GM18520 (cell line): ENCODE measurements at regions not wholly inside any gene's neighbourhood (a gene's known extent, or its start where the extent isn't known, plus 50 kb on each side); places are given as distances from the start of the nearest gene placed in this dataset.

Source experiments
- ATAC-seq: cut with Tn5 transposase; IDR thresholded peaks from one replicate; pipeline ENCODE4 v1.9.1; 2021; ENCODE audit not compliant: unreplicated experiment

DNA sequence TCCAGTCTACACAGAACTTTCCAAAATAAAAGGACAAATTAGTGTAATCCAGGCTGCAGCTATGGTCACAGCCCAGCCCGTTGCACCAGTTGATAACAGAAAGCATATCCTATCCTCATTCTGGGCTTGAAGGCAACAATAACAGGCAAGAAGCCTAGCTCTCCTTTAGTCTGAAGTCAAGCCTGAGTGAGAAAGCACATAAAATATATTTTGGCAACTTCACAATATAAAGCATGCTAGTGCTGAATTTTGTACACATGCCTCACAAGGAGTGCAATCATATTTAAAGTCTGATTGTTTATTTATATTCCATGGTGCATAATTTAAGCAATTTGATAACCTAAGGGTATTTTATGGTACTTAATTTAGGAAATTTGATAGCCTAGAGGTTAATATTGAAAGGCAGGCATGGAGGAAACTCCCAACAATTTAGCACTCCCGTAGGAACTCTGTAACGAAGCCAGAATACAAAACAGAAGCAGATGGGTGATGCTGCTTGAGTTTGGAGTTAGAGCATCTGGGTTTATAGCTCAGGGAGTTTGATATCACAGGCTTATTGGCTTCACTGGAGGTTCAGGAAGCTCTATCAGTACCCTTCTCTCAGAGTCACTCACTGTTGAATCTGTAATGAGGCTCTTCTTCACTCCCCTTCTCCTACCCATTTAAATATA is 1199.1 kb upstream of the GYPC start:
- ATAC-seq = no peak

DNA sequence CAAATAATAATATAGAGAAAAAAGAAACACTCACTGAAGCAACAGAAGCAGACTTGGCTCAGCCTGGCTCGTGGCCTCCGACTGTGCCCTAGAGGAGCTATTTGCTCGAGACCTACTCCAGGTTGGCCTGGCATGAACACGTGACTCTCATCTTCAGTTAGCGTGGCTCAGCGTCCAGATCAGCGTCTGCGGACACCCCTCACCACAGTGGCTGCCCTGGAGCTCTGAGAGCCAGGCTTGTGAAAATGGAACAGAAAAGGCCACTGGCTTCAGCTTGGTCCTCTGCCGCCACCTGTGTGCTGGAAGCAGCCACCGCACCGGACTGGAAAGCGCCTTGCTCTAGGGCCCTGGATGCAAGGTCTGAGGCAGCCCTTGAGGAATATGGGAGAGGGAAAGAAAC is 1184.0 kb upstream of the GYPC start:
- ATAC-seq = peak; percentile 75

GRCh38 chr2:125479143-125479636 is 1176.8 kb upstream of the GYPC start:
- no peak for ATAC-seq

DNA sequence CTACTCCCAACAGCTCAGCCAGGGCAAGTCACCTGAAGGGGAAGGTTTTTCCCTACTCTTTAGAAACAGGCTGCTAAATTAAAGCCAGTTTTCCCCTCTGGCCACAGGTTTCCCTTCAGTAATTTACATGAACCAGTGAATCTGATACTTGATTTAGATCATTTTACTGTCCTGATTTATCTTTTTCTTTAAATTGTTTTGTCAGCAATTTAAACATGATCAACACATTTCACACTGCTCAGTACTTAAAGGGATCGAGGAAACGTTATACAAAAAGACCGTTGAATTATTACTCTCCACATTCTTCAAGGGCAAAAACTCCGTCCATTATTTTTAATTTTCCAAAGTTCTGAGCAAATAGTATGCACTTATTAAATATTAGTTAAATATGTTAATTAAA is 1165.7 kb upstream of the GYPC start:
- no peak for ATAC-seq

DNA sequence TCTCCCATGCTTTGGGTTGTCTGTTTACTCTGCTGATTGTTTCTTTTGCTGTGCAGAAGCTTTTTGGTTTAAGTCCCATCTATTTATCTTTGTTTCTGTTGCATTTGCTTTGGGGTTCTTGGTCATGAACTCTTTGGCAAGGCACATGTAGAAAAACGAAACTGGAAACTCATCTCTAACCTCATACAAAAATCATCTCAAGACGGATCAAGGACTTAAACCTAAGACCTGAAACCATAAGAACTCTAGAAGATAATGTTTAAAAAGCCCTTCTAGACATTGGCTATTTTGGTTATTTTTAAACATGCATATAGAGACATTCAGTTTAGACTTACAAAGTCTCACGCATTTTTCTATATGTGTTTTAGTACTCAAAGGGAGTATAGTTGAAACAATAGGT is 1164.3 kb upstream of the GYPC start:
- no peak for ATAC-seq

DNA sequence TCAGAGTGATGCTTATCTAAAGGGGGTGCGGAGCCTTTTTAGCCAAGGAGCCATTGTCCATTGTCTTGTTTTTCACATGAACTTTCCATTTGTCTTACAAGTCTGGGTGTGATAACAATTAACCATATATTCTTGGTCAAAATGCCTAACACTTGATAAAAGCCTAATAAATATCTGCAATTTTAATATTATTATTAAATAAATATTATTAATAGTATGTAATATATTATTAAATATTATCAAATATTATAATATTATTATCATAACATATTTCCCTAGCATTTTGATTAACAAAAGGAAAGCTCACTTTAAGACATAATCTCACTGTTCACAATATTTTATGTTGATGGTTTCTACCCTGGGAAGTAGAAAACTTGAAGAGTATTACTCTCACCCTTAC is 1143.6 kb upstream of the GYPC start:
- ATAC-seq = no peak

DNA sequence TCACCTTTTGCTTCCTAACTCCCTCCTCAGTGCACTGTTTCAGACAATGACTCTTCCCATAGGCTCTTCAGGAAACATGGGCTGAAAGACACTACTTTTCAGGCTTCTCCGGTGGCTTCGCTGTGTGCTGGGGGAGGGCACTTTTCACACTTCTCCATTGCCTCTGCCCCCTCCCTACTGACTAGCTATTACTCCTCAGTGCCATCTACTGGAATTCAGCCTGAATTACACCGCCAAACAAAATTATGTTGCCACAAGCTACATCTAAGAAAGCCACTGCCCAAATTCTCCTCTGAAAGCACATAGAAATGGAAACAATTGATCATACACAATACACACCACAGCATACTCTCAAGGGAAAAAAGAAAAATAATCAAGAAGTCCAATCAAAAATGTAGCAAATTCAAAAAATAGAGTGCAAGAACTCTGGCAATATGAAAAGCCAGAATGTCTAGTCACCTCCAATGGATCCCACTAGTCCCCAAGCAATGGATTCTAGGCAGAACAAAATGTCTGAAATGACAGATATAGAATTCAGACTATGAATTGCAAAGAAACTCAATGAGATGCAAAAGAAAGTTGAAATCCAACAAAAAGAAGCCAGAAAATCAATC is 1139.4 kb upstream of the GYPC start:
- ATAC-seq = no peak

DNA sequence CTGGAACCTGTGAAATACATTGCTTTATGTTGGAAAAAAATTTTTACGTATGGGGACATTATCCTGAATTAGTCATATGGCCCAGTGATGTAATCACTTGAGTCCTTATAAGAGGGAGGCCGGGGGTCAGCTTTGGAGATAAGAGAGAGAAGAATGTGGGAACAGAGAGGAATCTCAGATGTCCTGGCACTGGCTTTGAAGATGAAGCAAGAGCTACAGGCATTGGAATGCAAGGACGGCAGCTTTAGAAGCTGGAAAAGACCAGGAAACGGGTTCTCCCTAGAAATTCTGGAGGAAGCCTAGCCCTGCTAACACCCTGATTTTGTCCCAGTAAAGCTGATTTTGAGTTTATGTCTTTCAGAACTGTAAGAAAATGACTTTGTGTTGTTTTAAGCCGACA is 1129.9 kb upstream of the GYPC start:
- no peak for ATAC-seq

- no peak for ATAC-seq
Observed at GRCh38 chr2:125535089-125535488, 1120.9 kb upstream of the GYPC start.

DNA sequence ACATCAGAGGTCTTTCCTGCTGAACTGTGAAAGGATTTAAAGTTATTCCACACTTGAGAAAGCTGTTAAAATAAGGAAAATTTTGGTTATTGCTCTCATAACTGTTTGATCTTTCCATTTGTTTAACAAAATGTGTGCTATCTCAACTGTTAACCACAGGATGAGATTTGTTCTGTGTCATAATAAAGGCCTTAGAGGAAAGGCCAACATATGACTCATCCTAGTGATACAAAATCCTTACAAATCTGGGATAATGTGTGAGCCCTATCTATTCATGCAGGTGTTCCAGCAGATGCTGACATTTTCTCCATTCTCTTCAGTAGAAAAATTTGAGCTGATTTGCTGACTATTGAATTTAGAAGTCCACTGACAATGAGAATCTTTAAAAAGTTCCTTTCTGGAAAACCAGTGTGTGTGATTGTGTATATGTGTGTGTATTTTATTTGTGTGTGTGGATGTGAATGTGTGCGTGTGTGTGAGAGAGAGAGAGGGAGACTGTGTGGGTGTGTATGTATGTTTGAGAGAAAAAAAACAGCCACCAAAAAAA is 1111.9 kb upstream of the GYPC start:
- no peak for ATAC-seq

DNA sequence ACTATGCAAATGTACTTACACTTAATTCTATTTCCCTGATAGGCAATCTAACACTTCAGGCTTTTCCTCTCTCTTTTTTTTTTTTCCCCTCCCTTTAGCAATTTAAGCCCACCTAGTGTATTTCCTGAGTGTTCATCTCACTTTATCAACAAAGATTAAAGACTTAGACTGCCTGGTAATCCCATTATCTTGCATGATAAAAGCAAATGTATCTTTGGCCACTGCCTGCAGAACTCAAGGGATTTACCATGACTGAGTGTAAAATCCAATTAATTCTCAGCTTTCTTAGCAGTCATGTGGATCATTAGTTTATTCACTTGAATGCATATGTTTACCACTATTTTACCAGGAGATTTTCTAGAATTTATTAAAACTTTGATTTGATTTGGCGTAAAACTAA is 1102.2 kb upstream of the GYPC start:
- no peak for ATAC-seq

GRCh38 chr2:125554956-125555355 is 1101.0 kb upstream of the GYPC start:
- no peak for ATAC-seq

DNA sequence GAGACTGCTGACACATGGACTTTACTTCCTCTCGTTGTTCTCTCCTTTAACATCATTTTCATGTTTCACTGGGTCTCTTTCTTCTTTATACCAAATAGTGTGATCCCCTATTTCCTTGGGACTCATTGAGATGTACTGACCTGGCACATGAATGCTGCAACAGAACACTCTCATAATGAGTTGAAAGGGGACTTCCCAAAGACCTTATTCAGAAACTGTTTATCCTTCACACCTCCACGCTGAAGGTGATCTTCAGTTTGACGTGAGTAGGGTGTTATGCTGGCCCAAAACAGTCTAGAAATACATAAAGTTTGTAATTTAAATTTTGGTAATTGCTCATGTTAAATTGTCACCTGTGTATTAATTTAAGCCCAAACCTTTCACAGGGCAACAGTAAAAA is 1096.8 kb upstream of the GYPC start:
- ATAC-seq = peak; percentile 91

GRCh38 chr2:125560855-125561254 is 1095.1 kb upstream of the GYPC start:
- no peak for ATAC-seq

GRCh38 chr2:125561302-125561701 is 1094.7 kb upstream of the GYPC start:
- ATAC-seq = no peak

DNA sequence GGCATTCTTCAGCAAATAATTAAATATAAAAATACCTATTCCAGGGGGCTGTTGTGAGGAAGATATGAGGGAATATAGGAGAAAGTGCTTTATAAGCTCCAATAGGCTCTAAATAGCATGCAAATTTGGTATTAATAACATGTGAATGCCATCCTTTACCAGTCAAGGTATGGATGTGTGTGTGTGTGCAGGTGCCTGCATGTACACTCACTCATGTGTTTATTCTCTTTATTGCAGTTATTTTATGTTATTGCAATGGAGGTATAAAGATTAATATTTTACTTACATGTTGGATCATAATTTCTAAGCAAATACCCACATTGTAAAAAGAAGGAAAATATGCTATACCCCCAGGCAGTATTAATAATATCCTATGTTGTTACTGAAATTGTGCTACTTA is 1093.0 kb upstream of the GYPC start:
- no peak for ATAC-seq

DNA sequence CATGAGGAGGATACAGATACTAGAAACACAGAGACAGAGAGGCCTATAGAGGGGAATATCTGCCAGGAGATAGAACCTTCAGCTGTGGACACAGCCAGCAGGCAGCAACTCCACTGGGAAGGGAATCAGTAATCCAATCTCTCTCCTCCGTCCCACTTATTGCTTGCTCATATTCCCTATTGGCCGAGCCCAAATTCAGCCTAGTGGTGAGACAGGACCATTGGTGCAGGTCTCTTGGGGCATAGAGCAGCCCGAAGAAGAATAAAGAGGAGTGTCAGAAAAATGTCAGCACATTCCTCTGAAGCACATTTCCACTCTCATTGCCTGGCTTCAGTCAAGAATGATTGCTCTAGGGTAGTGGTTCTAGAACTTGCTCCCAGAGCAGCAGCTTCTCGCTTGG is 1091.5 kb upstream of the GYPC start:
- no peak for ATAC-seq

- no peak for ATAC-seq
Observed at GRCh38 chr2:125566422-125566821, 1089.5 kb upstream of the GYPC start.

DNA sequence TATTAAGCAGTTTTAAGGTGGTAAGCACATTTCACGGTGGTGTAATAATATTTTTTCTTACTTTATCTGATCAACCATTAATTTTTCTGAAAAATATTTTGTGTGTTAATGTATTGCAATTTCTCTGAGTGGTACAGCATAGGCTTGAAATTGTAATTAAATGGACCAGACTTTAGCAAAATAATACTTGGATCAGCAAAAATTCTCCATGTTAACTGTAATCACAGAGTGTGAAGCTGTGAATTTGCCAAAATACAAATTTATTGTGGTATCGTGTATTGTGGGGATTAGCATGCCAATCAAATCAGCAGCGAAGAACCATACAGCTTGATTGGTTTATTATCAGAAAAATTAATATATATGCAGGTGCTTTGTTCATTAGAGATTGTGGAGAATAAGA is 1088.9 kb upstream of the GYPC start:
- no peak for ATAC-seq

GRCh38 chr2:125572660-125573059 is 1083.3 kb upstream of the GYPC start:
- no peak for ATAC-seq

- no peak for ATAC-seq
Observed at GRCh38 chr2:125573432-125573831, 1082.5 kb upstream of the GYPC start.

DNA sequence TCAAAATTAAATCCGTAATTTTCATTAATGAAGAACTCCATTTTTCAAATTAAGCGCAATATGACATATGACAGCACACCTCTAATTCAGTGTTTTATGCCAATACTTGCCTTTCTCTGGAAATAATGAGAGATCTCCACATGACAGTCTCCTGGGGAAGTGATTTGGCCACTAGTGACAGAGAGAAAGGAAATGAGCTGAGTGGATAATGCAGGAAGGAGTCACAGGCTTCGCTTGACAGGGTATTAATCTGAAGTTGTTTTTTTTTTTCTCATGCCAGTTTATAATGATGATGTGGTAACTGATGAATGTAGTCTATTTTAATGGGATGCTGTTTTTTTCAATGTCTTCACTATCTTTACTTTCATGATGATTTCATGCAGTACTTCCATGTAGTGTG is 1079.4 kb upstream of the GYPC start:
- ATAC-seq = no peak

DNA sequence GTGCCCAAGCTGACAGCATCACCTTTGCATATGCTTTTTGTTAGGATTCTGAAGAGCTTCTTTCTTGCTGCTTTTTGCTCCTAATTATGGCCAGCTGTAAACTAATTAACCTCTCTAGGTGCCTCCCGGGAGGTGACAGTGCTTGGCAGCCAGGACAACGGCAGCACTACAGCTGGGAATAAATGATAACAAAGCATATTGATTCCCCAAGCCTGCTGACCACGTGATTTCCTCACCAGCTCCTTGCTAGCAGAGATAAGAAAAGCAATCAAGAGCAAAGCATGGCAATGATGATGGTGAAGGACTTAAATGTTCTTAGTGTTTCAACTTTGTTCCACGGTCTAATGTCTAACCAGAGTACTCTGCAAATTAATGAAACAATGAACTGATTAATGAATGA is 1074.4 kb upstream of the GYPC start:
- no peak for ATAC-seq
